HG03103 (cell line): ENCODE measurements at regions not wholly inside any gene's neighbourhood (a gene's known extent, or its start where the extent isn't known, plus 50 kb on each side); places are given as distances from the start of the nearest gene placed in this dataset.

Experiments used
- ATAC-seq: cut with Tn5 transposase; IDR thresholded peaks from one replicate; pipeline ENCODE4 v1.9.1; 2021; ENCODE audit warnings: low read depth; ENCODE audit not compliant: unreplicated experiment

GRCh38 chr17:77465358-77466041 lies 324.7 kb downstream of the SEC14L1 start:
- ATAC-seq: peak; percentile 55

GRCh38 chr17:77466140-77466539 lies 325.4 kb downstream of the SEC14L1 start:
- ATAC-seq: no peak

- no peak for ATAC-seq
These were observed 325.9 kb downstream of the SEC14L1 start for GRCh38 chr17:77466596-77467223.

- no peak for ATAC-seq
These were observed 326.8 kb downstream of the SEC14L1 start for GRCh38 chr17:77467521-77467920.

GRCh38 chr17:77468897-77469296 lies 328.1 kb downstream of the SEC14L1 start:
- ATAC-seq: no peak

GRCh38 chr17:77470330-77470786 lies 329.6 kb downstream of the SEC14L1 start:
- no peak for ATAC-seq

- no peak for ATAC-seq
These were observed 330.3 kb downstream of the SEC14L1 start for GRCh38 chr17:77470800-77471733.

GRCh38 chr17:77471984-77472461 lies 331.3 kb downstream of the SEC14L1 start:
- no peak for ATAC-seq

GRCh38 chr17:77472468-77473310 lies 331.9 kb downstream of the SEC14L1 start:
- ATAC-seq: no peak

GRCh38 chr17:77473615-77474226 lies 333.0 kb downstream of the SEC14L1 start:
- no peak for ATAC-seq

GRCh38 chr17:77474292-77474988 lies 333.7 kb downstream of the SEC14L1 start:
- ATAC-seq: no peak

- ATAC-seq: no peak
These were observed 334.5 kb downstream of the SEC14L1 start for GRCh38 chr17:77475016-77475976.

GRCh38 chr17:77476006-77476405 lies 335.2 kb downstream of the SEC14L1 start:
- ATAC-seq: no peak

GRCh38 chr17:77476498-77476897 lies 335.7 kb downstream of the SEC14L1 start:
- no peak for ATAC-seq

GRCh38 chr17:77476931-77477805 lies 336.4 kb downstream of the SEC14L1 start:
- ATAC-seq: no peak

- no peak for ATAC-seq
These were observed 337.5 kb downstream of the SEC14L1 start for GRCh38 chr17:77478281-77478680.

- ATAC-seq: no peak
These were observed 338.1 kb downstream of the SEC14L1 start for GRCh38 chr17:77478899-77479298.
